GM19452 (cell line): ENCODE measurements at regions not wholly inside any gene's neighbourhood (a gene's known extent, or its start where the extent isn't known, plus 50 kb on each side); places are given as distances from the start of the nearest gene placed in this dataset.

Source experiments
- ATAC-seq: cut with Tn5 transposase; IDR thresholded peaks from one replicate; pipeline ENCODE4 v1.9.1; 2021; ENCODE audit not compliant: unreplicated experiment

DNA sequence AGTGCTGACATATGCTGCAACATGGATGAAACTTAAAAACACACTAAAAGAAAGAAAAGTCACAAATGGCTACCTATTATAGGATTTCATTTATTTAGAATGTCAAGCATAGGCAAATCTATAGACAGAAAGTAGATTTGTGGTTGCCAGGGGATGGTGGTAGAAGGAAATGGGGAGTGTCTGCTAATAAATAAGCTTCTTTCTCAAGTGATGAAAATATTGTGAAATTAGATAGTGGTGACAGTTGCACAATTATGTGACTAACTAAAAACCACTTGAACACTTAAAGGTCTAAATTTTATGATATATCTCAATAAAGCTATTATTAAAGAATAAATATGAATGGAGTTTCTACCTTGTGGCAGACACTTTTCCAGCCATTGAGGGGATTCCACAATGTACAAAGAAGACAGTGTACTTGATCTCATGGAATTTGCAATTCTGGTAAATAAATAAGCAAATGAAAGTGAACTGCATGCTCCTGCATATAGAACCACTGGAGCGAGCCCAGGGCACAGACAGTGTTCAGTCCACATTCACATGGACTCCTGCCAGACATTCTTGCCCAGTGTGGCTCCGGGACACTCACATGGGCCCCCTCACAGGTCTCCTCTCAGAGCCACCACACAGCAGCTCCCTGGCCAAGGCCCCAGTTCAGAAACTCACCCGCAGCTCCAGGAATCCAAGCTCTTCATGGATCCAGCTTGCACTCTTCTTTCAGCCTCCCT is 107.1 kb upstream of the ARID2 start:
- ATAC-seq: no peak

DNA sequence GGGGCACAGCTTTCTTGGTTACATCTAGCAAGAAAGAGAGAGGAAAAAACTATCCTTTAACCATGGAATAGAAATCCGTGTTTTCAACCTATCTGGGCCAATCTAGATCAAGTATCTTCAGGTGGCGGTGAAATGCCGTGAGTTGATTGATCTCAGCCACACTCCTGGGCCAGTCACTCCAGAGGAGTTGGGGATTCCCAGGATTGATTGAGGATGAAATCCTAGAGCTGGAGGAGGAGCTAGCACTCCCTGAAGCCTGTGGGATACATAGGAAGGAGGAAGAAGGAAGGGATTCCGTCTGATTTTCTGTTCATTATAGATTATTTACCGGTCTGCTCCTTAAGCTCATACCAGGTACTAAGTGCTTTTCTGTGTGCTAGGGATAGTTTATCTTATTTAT is 106.3 kb upstream of the ARID2 start:
- no peak for ATAC-seq

DNA sequence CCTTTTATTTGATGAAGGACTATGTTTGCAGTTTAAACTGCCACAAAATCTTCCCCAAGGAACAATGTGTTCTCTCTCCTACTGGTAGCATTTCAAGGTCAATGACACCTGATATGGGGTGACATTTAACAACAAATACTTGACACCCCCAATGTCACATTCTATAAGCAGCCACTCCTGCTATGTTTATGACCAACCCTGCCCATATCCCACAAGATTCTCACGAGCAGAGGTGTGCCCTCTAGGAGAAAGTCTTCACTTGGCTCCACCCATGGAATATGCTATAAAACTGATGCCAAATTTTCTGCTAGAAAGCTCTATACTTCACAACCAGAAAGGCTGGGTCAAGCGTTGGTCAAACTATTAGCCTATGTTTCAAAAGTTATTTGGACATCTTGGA is 105.6 kb upstream of the ARID2 start:
- no peak for ATAC-seq

DNA sequence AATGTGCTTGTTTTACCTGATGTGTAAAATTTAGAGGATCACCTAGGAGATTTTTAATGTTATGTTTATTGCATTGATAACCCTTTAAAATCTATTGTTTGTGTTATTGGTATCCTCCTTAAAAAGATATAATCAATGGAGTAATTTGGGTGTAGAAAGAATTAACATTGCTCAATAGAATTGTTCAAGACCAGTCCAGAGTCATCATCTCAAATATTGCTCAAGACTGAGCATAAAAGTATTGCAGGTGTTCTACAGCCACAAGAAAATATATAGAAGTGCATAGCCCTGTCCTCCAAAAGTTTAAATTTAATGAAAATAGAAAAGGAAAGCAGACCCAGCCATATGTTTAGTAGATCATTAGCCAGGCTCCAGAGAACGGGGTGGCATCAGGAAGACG is 102.5 kb upstream of the ARID2 start:
- no peak for ATAC-seq

DNA sequence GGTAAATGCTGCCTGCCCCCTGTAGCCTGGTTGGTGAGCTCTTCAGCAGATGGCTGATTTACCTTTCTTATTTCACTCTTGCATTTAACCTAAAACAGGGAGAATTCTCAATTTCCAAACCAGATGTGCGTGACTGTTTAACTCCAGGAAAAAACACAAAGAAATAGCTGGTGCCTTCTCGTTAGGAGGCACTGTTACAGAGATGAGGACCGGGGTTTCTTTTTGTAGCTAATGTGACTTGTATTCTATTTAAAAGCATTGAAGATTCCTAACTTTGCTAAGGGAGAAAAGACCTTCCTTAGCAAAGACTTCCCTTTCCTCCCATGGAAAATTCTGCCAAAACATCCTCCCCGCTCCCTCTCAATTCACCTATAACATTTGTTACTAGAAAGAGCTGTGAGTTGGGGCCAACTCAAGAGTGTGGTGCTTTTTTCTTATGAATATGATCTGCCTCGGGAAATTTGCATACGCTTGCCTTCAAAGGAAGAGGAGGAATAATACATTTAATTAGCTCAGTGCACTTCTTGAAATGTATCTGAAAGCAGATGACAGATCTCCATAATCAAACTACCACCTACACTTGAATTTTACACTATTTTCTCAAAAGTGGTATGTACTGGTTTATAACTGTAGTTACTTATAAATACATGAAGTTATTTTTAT is 102.0 kb upstream of the ARID2 start:
- no peak for ATAC-seq

DNA sequence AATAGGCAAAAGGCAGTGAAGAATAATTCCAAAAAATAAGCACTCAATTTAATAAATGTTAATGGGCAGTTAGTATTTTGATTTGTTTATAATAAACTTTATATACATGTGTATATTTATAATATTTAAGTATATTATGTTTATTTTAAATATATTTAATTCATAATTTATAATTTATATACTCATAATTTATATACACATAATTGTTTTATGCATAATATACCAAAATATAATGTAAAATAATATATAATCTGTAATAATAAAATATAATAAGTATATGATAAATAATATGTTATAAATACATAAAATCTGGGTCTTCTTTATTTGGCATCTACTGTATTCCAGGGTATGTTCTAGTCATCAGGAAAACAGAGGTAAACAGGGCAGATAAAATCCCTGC is 100.2 kb upstream of the ARID2 start:
- no peak for ATAC-seq

DNA sequence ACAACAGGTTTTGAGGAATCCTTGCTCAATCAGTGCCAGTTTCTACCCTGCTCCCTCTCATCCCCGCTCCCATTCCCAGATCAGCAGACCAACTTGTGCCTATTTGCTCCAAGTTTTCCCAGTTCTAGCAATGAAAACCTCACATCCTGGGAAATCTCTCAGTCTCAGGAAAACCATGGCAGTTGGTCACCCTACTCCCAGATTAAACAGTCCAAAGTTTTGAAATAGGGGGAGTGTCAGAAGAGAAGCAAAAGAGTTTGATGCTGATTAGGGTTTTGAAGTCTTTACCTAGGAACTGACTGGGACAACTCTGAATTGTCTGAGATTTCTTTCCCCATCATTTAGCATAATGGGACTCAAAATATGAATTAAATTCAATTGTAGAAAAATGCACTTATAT is 95.8 kb upstream of the ARID2 start:
- no peak for ATAC-seq

DNA sequence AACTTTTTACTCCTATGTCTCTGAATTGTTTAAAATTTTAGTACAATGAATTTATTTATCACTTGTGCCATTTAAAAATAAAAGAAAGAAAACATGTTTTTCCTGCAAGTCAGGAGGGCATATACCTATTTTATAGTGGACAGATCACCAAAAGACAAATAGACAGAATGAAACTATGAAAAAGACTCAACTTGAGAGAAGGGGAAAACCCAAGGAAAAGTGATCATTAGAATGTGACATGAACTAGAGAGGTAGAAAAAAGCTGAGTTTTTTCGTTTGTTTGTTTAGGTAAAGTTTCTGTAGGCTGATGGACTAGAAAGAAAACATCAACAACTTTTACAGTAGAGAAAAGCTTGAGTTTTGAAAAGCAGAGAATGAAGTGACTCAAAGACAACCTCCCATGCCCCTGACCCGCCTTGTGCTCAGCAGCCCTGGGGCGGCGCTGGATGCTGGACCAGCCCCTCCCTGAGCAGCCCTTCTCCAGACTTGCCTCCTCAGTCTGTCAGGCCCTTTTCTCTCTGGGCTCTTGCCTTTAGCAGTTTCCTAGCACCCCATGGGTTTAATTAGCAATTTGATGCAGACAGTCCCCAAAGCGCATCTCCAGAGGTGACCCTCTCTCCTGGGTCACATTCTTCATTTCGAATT is 95.1 kb upstream of the ARID2 start:
- ATAC-seq: no peak

DNA sequence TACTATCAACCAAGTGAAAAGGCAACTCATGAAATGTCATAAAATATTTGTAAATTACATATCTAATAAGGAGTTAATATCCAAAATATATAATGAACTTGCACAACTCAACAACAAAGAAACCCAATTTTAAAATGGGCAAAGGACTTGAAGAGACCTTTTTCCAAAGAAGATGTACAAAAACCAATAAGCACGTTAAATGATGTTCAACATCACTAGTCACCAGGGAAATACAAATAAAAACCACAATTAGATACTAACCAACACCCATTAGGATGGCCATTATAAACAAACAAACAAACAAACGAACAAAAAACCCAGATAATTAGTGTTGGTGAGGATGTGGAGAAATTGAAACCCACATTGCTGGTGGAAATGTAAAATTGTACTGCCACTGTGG is 92.3 kb upstream of the ARID2 start:
- ATAC-seq: no peak

DNA sequence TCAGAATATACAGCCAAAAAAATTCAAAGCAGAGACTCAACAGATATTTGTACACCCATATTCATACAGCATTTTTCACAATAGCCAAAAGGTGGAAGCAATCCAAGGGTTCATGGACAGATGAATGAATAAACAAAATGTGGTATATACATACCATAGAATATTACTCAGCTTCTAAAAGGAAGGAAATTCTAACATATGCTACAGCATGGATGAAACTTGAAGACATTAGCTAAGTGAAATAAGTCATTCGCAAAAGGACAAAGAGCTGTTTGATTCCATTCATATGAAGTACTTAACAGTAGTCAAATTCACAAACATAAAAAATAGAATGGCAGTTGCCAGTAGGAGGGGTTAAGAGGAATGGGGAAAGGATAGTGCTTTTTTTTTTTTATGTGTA is 91.8 kb upstream of the ARID2 start:
- ATAC-seq: no peak

DNA sequence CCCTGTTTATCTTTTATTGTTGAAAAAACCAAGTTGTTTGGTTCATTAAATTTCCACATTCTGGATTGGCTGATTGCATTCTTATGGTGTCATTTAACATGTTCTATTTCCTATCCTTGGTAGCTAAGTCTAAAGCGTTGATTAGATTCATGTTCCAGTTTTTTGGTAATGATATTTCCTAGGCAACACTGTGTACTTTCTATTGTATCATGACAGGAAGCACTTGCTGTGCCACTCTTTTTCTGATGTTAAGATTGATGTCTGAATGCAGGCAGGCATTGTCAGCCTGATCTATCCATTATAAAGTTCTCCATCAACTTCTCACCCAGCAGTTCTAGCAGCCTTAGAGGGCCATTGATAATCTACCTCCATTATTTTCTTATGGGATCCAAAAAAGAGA is 91.1 kb upstream of the ARID2 start:
- ATAC-seq: no peak

DNA sequence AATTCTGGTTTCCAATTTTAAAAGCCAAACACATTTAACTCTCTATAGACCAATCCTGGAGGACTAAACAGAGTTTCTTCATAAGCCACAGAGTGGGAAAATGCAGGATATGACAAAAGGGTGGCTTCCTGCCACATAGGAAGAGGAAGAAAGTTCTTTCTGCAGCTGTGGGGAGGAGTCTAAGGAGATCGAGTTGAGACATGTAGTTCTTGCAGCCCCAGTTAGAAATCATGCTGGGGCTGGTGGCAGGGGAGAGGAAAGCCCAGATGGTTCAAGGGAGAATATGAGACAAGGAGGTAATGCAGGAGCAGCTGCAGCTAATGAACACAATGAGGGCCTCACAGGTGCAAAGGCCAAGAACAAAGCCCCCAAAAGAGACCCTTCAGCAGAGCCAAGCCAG is 85.0 kb upstream of the ARID2 start:
- no peak for ATAC-seq

DNA sequence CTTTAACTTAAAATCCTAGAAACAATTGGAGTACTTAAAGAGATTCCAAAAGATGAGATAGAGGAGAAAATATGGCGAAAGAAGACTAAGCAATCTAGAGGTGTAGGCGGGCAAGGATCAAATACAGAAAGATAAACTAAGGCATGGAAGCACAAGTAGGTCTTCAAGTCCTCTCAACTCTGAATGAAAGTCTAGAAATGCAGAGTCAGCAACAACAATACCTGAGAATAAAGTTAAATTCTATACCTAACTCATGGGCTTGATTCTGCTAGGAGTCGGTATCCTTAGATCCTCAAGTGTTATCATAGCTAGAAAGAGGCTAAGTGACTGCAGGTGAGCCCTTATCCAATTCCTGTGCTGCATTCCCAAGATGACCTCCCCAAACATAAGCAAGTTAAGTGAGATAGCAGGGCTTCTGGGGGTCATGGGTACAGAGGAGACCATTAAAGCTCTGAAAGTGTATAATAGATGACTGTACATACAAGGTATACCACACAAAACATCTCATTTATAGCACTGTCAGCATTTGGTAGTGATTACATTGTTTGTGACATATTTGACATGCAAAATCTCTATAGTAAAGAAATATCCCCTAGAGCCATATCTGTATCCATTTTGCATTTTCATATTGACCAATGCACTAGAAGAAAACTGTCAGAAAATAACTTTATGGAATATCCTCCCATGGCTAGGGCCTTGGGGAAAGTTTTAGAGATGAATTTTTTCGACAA is 82.5 kb upstream of the ARID2 start:
- ATAC-seq: no peak

DNA sequence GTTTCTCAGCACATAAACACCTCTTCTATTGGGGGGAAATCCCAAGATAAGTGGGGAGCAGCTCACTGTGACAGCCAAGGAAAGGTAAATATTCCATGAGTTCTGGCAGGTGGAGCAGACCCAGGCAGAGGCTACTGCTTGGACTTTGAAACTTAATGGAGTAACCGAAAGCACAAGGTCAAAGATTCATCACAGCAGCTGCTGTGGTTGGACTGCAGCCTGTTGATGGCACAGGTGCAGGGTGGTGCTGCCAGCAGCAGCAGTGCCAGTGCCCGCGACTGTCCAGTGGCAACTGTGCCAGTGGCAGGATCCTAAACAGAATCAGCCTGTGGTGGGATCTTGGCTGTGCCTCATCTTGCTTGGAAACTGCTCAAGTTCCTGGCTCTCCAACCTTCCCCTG is 81.4 kb upstream of the ARID2 start:
- no peak for ATAC-seq

DNA sequence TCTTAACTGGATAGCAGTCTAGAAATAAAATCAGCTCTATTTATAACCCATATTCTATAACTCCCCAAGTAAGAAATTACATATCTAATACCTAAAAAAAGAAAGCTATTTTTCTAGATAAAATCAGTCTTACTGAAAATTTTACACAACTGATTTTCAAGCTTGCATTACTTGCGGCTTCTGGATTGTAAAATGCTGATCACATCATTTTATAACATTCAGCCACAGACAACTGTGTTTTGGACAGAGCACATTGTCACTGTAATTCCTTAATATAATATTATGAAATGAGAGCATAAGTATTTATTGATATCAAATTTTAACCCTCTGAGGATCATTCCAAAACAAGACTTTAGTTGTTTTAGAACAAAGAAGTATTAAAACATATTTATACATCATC is 78.5 kb upstream of the ARID2 start:
- no peak for ATAC-seq

DNA sequence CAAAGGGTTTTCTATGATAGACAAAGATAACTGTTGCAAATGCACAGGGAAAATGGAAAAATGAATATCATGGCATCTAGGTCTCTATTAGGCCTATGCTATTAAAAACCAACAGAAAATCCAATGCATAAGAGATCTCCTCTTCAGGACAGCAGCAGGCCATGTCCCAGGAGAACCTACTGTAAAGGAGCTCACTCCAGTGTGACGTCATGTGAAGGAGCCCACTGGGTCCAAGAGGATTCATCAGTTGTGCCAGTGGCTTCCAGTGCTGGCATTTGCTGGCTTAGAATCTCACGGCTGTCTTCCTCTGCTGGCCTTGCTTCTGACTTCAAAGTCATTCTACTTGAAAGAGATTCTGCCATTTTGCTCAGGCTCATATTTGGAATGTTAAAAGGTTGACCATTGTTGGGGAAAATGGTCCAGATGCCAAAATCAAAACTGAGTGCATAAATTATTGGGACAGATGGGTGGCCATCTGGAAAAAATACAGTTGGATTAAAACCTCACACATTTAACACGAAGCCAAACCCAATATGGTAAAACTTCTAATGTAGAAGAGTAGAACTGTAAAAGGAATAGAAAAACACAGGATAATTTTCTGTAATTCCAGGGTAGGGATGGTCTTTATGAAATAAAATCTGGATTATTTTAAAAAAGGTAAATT is 75.4 kb upstream of the ARID2 start:
- no peak for ATAC-seq

DNA sequence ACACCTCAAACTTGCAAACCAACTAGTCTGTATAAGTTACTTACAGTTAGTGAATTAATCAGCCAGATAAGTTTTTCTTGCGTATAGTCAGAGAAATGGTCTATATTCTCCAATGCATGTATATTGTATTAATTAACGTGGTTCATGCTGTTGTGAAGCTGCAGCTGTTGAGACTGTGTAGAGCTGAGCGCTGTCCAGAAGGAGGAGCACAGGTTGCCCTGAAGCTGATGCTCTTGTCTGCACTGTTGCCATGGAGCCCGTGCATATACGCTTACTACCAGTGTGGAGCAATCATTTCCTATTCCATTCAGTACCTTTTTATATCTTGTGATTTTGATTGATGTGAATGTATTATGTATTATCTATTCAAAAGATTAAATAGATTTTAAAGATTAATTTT is 74.3 kb upstream of the ARID2 start:
- ATAC-seq: no peak

DNA sequence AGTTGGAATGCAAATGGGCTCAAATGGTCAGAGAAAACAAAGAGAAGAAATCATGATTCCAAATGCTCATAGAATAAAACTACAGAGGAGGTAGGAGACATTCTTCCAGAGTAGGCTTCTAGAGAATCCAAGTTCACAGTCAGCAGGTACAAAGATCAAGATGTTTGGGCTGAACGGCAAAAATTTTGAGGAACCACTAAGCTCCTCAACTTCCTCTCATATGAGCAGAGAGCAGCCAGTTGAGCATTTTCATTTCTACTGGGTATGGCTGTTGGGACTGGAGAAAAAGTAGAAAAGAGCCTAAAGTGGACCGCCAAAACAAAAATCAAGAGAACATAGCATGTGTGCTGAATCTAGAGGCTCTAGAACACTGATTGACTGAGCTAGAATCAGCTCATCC is 73.8 kb upstream of the ARID2 start:
- ATAC-seq: no peak

DNA sequence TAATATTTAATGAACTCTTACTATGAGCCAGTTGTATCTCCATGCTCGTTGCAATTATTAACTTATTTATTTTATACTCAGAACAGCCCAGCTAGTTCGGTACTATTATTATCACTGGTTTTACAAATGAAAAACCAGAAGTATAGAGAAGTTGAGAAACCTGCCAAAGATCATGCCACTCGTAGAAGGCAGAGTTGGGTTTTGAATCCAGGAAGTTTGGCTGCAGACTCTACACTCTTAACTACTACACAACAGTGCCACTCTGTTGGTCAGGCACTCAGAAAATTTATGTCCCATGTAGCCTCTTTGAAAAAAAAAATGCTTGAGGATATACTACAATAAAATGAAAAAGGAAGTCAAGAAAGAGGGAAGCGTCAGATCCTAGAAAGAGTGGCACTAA is 71.5 kb upstream of the ARID2 start:
- ATAC-seq: no peak

DNA sequence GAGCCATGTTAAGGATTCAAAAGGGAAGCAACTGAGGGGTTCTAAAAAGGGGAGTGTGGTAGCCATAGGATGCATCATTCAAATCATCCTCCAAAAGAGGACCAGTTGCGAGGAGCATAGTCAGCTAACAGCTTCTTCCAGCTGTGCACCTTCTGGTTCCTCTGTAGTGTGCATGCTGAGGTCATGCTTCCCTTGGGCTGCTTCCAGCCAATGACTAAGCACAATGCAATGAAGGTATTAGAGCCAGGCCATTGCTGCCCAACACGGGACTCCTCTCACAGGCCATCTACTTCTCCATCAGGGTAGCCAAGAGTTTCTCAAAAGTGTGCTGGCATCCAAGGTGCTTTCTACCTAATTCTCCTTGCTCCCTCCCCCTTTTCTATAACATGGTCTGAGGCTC is 69.2 kb upstream of the ARID2 start:
- ATAC-seq: no peak

DNA sequence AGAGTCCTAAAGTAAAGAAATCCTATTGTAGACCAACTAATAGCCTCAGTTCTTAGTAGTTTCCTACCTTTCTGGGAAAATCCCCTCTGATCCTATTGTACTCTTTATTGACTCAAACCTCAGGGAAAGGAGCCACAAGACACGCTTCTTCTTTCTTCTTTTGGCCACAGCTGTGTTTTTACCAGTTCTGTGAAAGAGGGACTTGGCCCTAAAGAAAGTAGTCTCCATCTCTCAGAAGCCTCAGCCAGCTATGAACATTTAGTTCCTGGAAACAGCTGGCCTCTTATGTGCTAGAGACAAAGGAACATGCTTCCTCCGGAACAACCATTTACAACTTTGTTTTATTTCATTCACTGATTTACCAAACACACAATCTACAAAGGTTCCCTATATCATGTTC is 66.1 kb upstream of the ARID2 start:
- ATAC-seq: no peak
